Upper lobe of left lung (tissue), 4 donors: ENCODE measurements at regions not wholly inside any gene's neighbourhood (a gene's known extent, or its start where the extent isn't known, plus 50 kb on each side); places are given as distances from the start of the nearest gene placed in this dataset.

Experiments used
- POLR2A ChIP-seq, 4 donors: fragments of 450-650 bp; IDR thresholded peaks; one replicate each; pipeline ENCODE4 v1.5.1; 2016 to 2017; ENCODE audit warnings: antibody characterized with exemption in 4 of 4, mild to moderate bottlenecking in 2 of 4
- POLR2AphosphoS5 ChIP-seq, 2 donors: sonication (generic); formaldehyde crosslinking; IDR thresholded peaks; one replicate each; pipeline ENCODE4 v1.5.1; 2017; ENCODE audit warnings: antibody characterized with exemption in 2 of 2
- TF ChIP-seq, protein P1 (sequence below), 6 experiments: fragments of 450-650 bp in 4 of 6; fragments of 200-600 bp in 2 of 6; sonication (generic) in 2 of 6; IDR thresholded peaks; one replicate each; pipeline ENCODE4 v1.5.1; 2016 to 2019; ENCODE audit warnings: antibody characterized with exemption in 6 of 6

DNA sequence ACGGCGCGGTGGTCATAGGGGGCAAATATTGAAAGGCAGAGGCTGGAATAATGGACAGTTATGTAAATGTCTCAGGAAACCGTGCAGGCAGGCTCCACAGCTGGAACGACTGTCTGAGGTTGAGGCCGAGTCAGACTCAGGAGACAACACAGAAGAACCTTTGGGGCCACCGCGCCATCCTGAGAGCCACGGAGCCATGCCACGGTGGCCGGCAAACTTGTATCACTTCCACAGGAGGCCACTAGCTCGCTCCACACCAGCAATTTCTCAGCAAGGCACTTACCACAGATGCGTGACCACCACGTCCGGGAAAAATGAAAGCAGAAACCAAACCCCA, 156.7 kb upstream of the SALL3 start:
- TF ChIP-seq POLR2AphosphoS5 (IDR thresholded peaks at IDR 0.05) (no peak), POLR2A (IDR thresholded peaks at IDR 0.05) (no peak)
- TF ChIP-seq, protein P1, sequence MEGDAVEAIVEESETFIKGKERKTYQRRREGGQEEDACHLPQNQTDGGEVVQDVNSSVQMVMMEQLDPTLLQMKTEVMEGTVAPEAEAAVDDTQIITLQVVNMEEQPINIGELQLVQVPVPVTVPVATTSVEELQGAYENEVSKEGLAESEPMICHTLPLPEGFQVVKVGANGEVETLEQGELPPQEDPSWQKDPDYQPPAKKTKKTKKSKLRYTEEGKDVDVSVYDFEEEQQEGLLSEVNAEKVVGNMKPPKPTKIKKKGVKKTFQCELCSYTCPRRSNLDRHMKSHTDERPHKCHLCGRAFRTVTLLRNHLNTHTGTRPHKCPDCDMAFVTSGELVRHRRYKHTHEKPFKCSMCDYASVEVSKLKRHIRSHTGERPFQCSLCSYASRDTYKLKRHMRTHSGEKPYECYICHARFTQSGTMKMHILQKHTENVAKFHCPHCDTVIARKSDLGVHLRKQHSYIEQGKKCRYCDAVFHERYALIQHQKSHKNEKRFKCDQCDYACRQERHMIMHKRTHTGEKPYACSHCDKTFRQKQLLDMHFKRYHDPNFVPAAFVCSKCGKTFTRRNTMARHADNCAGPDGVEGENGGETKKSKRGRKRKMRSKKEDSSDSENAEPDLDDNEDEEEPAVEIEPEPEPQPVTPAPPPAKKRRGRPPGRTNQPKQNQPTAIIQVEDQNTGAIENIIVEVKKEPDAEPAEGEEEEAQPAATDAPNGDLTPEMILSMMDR (IDR thresholded peaks at IDR 0.05) = no peak
